CD4-positive, alpha-beta T cell treated with Interleukin-17A for 1 hour (primary cell): ENCODE measurements at regions not wholly inside any gene's neighbourhood (a gene's known extent, or its start where the extent isn't known, plus 50 kb on each side); places are given as distances from the start of the nearest gene placed in this dataset.
"Not testable (repeated sequence)": the region's sequence is repeated elsewhere in the genome, so short reads cannot be mapped to it uniquely, and the experiment has no call there.

Experiments used
- DNase-seq: peaks from one replicate; pipeline ENCODE4 v3.0.0-alpha.2; 2020

DNA sequence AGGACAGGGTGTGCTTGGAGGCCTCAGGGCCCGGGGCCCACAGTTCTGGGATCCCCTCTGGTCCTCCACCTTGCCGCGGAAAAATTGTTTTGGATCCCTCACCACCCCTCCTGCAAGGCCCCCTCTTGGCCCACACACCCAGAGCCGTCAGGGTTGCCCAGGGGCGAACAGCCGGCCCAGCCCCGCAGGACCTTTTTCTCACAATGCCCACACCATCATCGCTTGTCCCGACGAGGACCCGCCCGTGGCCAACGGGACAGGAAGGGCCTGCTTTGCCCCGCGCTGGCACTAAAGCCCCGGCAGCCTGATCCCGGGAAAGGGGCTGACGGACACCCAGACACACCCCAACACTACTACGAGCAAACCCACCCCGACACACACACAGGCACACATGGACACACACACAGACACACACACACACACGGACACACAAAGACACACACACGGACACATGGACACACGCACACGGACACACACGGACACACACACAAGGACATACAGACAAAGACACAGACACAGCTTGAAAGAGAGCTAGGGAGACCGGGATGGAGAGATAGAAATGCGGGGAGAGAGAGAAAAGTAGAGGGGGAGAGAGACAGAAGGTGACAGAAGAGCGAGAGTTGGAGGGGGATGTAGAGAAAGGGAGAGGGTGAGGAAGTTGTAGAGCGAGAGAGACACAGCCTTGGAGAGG lies 1493.5 kb upstream of the DEFB115 start:
- DNase-seq, result no peak

DNA sequence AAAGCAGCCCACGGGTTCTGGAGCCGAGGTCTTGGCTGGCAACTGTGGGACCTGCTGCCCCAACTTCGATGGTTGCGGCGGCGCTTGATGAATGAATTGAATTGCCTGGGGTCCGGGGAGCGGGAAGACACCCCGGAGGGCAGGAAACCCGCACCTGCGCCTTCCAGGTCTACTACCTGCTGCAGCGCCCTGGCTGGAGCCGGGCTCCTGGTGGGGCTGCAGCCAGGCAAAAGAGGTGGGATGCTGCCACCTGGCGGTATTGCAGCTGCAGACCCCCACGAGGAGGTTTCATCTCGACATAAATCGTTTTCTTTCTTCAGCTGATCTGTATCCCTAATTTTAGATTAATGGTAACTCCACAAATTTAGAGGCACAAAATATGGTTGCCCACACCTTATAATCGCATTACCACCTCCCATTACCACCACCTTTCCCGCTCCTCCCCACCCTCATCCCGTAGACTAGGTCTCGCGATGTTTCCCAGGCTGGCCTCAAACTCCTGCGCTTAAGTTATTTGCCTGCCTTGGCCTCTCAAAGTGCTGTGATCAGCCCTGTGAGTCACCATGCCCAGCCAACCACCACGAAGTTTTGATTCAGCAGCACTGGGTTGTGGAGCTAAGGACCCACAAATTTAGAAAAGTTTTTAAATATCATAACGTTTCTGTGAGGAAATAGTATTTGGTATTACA lies 1492.4 kb upstream of the DEFB115 start:
- DNase-seq, result not testable (repeated sequence)

DNA sequence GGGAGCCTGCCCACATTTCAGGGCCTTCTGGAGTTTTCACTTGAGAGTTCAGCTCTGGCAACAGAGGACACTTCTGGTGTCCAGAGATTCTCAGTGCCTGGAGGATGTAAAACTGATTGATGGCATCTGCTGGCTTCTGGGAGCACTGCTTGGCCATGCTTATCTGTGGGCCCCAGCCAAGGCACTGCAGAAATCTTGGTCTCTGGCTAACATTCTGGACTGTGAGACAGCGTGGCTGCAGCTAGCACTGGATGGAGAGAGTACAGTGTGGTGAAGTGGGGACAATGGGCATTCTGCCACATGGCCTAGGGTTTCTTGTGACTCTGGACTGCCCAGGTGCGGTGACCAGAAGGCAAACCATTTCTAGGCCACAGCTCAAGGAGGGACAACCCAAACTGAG lies 1479.4 kb upstream of the DEFB115 start:
- not testable (repeated sequence) for DNase-seq

DNA sequence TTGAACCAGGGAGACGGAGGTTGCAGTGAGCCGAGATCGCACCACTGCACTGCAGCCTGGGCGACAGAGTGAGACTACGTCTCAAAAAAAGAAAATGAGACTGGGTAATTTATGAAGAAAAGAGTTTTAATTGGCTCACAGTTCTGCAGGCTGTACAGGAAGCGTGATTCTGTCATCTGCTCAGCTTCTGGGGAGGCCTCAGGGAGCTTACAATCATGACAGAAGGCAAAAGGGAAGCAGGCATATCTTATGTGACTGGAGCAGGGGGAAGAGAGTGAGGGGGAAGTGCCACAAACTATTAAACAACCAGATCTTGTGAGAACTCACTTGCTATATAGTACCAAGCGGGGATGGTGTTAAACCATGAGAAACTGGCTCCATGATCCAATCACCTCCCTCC lies 1476.2 kb upstream of the DEFB115 start:
- DNase-seq, result not testable (repeated sequence)

- not testable (repeated sequence) for DNase-seq
Observed at GRCh38 chr20:29781891-29782290, 1475.6 kb upstream of the DEFB115 start.

GRCh38 chr20:29787456-29787855 lies 1470.0 kb upstream of the DEFB115 start:
- DNase-seq, result not testable (repeated sequence)

DNA sequence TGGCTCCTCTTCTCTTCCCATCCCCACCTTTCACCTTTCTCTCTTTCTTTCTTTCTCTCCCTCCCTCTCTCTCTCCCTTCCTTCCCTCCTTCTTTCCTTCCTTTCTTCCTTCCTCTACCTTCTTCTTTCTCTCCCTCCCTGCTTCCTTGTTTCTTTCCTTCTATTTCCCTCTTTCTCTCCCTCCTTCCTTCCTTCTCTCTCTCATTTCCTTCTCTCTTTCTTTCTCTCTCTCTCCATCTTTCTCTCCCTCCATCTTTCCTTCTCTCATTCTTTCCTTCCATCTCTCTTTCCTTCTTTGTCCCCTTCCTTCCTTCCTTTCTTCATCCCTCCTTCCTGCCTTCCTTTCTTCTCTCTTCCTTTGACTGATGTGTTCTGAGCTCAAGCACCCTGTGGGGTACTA lies 1467.0 kb upstream of the DEFB115 start:
- no peak for DNase-seq

DNA sequence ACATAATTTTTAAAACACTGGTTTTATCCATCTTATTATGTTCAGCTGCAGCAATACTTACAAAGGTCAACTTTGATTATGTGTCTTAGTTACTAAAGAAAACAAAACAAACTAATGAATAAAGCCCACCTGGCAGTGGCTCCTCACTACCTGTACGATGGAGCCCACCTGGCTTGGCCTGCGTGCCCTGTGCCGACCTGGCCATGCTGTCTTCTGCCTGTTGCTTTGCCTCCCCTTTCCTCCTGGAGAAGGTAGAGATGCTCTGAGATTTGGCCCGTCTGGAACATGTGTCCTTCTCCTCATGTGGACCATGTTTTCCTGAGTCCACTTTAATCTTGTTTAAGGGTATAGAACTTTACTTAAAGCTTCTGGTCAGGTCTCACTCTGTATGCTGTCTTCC lies 1426.0 kb upstream of the DEFB115 start:
- not testable (repeated sequence) for DNase-seq

- not testable (repeated sequence) for DNase-seq
Observed at GRCh38 chr20:29868014-29868413, 1389.5 kb upstream of the DEFB115 start.

GRCh38 chr20:29868688-29869087 lies 1388.8 kb upstream of the DEFB115 start:
- not testable (repeated sequence) for DNase-seq

- not testable (repeated sequence) for DNase-seq
Observed at GRCh38 chr20:29871816-29872215, 1385.6 kb upstream of the DEFB115 start.

- peak; percentile 10 for DNase-seq
Observed at GRCh38 chr20:29873946-29874345, 1383.5 kb upstream of the DEFB115 start.

- DNase-seq, result no peak
Observed at GRCh38 chr20:29874476-29875202, 1382.8 kb upstream of the DEFB115 start.

GRCh38 chr20:29875321-29876083 lies 1382.0 kb upstream of the DEFB115 start:
- DNase-seq, result not testable (repeated sequence)

DNA sequence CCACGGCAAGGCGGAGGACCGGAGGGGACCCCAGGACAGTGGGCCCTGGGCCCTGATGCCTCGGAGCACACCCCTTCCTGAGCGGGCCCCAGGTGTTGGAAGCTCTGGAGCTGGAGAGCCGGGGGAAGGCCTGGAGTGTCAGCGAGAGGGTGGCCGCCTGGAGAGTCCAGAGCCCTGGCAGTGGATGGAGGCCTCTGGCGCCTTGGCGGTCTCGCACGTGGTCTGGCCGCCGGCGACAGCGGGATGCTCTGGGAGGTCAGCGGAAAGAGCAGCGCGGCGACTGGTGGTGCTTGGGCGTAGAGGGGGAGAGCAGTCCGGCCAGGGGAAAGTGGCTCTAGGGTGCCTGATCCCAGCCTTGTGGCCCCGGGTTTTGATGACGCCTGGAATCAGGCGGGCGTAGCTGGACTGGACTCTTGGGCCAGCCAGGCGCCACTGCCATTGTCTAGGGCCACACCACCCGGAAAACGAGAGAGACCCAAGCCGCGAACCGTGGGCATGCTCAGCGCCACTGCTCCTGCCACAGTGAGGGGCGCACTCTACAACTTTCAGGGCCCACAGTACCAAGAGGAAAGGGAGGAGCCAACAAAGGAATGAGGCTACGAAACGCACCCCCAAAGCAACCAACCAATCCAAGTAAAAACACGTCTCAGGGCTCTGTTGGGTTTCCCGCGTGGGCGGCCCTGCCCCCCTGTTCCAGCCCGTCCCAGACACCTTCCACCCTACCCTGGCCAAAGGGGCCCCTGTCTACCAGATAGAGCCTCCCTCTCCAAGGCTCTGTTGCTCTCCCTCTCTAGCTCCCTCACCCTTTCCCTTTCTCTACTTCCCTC lies 1381.2 kb upstream of the DEFB115 start:
- not testable (repeated sequence) for DNase-seq

- DNase-seq, result no peak
Observed at GRCh38 chr20:29876911-29877285, 1380.6 kb upstream of the DEFB115 start.

- not testable (repeated sequence) for DNase-seq
Observed at GRCh38 chr20:29877411-29878280, 1379.8 kb upstream of the DEFB115 start.

- DNase-seq, result no peak
Observed at GRCh38 chr20:29878281-29878741, 1379.2 kb upstream of the DEFB115 start.

- peak; percentile 34 for DNase-seq
Observed at GRCh38 chr20:29878777-29879442, 1378.6 kb upstream of the DEFB115 start.

- DNase-seq, result not testable (repeated sequence)
Observed at GRCh38 chr20:29881107-29881506, 1376.4 kb upstream of the DEFB115 start.
